Mesendoderm (in vitro differentiated cells): ENCODE measurements at regions not wholly inside any gene's neighbourhood (a gene's known extent, or its start where the extent isn't known, plus 50 kb on each side); places are given as distances from the start of the nearest gene placed in this dataset.

ENCODE experiments used
- DNase-seq: peaks from one replicate; pipeline ENCODE4 v3.0.0; 2013
- H2AK5ac ChIP-seq: 2 replicates; pipeline ENCODE4 v1.6.1; 2013; ENCODE audit warnings: low read length, inconsistent platforms
- H2BK120ac ChIP-seq: 2 replicates; pipeline ENCODE4 v1.6.1; 2013; ENCODE audit warnings: low read depth, mild to moderate bottlenecking, low read length, moderate library complexity, mixed read lengths
- H2BK15ac ChIP-seq: replicated peaks from 2 replicates; pipeline ENCODE4 v1.6.1; 2013; ENCODE audit warnings: low read depth, mild to moderate bottlenecking, moderate library complexity
- H2BK5ac ChIP-seq: 2 replicates; pipeline ENCODE4 v1.6.1; 2013; ENCODE audit warnings: low read length, inconsistent platforms
- H3K18ac ChIP-seq: 2 replicates; pipeline ENCODE4 v1.6.1; 2013; ENCODE audit warnings: mild to moderate bottlenecking, low read length, mixed read lengths
- H3K23ac ChIP-seq: one replicate; pipeline ENCODE4 v1.6.1; 2013; ENCODE audit warnings: low read length
- H3K27ac ChIP-seq: 2 replicates; pipeline ENCODE4 v1.5.1; 2013; ENCODE audit warnings: low read depth, mild to moderate bottlenecking, inconsistent platforms, low read length, moderate library complexity
- H3K27me3 ChIP-seq: 2 replicates; pipeline ENCODE4 v1.6.1; 2013; ENCODE audit warnings: low read length, control low read depth, mild to moderate bottlenecking, inconsistent platforms; ENCODE audit not compliant: insufficient read depth, poor library complexity
- H3K36me3 ChIP-seq: 2 replicates; pipeline ENCODE4 v1.6.1; 2013; ENCODE audit warnings: low read length, inconsistent platforms; ENCODE audit not compliant: control insufficient read depth, insufficient read depth
- H3K4ac ChIP-seq: one replicate; pipeline ENCODE4 v1.6.1; 2013; ENCODE audit warnings: low read depth, mild to moderate bottlenecking, low read length, moderate library complexity
- H3K4me1 ChIP-seq: 2 replicates; pipeline ENCODE4 v1.6.1; 2013; ENCODE audit warnings: low read depth, low read length, inconsistent platforms; ENCODE audit not compliant: control insufficient read depth
- H3K4me2 ChIP-seq: 2 replicates; pipeline ENCODE4 v1.6.1; 2013; ENCODE audit warnings: low read length
- H3K4me3 ChIP-seq: 2 replicates; pipeline ENCODE4 v1.5.1; 2013; ENCODE audit warnings: mild to moderate bottlenecking, low read length
- H3K56ac ChIP-seq: one replicate; pipeline ENCODE4 v1.6.1; 2013; ENCODE audit warnings: low read length
- H3K79me1 ChIP-seq: 2 replicates; pipeline ENCODE4 v1.6.1; 2013; ENCODE audit warnings: low read length, inconsistent platforms
- H3K79me2 ChIP-seq: 2 replicates; pipeline ENCODE4 v1.6.1; 2013; ENCODE audit warnings: mild to moderate bottlenecking, low read length; ENCODE audit not compliant: control insufficient read depth, insufficient read depth
- H3K9ac ChIP-seq: 2 replicates; pipeline ENCODE4 v1.6.1; 2013; ENCODE audit warnings: low read length, inconsistent platforms
- H4K5ac ChIP-seq: one replicate; pipeline ENCODE4 v1.6.1; 2013; ENCODE audit warnings: low read length
- H4K8ac ChIP-seq: one replicate; pipeline ENCODE4 v1.6.1; 2013; ENCODE audit warnings: low read depth, mild to moderate bottlenecking, control low read depth, low read length, moderate library complexity
- WGBS: extraction: QIAGEN DNeasy Blood & Tissue Kit; methylation state at CpG from one replicate; pipeline ENCODE4 v1.1.7; 2013; ENCODE audit warnings: low lambda C conversion rate, missing lambda C conversion rate; ENCODE audit not compliant: insufficient coverage; ENCODE audit errors: extremely low coverage; 5-methylcytosine and 5-hydroxymethylcytosine counted together

- no peak overlapping the region for H3K4me2 ChIP-seq
- H3K4me1 ChIP-seq = no peaks in the 10 kb centered on the region
- H3K9ac ChIP-seq = no peak overlapping the region
- H3K36me3 ChIP-seq = no peaks in the 10 kb centered on the region
- H3K23ac ChIP-seq = no peak overlapping the region
- no peak overlapping the region for H3K18ac ChIP-seq
- no peak overlapping the region for H4K5ac ChIP-seq
- H3K79me1 ChIP-seq = no peaks in the 10 kb centered on the region
- H2AK5ac ChIP-seq = no peak overlapping the region
- H4K8ac ChIP-seq = no peak overlapping the region
- H3K79me2 ChIP-seq = no peaks in the 10 kb centered on the region
- no peak overlapping the region for H2BK120ac ChIP-seq
- no peak overlapping the region for H3K4ac ChIP-seq
- no peak for DNase-seq
- no peak overlapping the region for H3K4me3 ChIP-seq
- no peak overlapping the region for H3K27ac ChIP-seq
- no peak overlapping the region for H2BK5ac ChIP-seq
- no peaks in the 10 kb centered on the region for H3K27me3 ChIP-seq
- H2BK15ac ChIP-seq = no peak overlapping the region
- H3K56ac ChIP-seq = no peak overlapping the region
- no CpG with 5 or more reads among the region's 24 CpGs for WGBS
Measured at GRCh38 chr2:125479143-125479636, 1176.8 kb upstream of the GYPC start.

- H3K23ac ChIP-seq = no peak overlapping the region
- no peak overlapping the region for H3K18ac ChIP-seq
- H2BK5ac ChIP-seq = no peak overlapping the region
- no peak overlapping the region for H3K27ac ChIP-seq
- H3K36me3 ChIP-seq = no peaks in the 10 kb centered on the region
- DNase-seq = no peak
- H3K4me1 ChIP-seq = no peaks in the 10 kb centered on the region
- H3K79me1 ChIP-seq = no peaks in the 10 kb centered on the region
- WGBS = no CpG with 5 or more reads among the region's 4 CpGs
- no peaks in the 10 kb centered on the region for H3K27me3 ChIP-seq
- H3K4ac ChIP-seq = no peak overlapping the region
- H3K4me3 ChIP-seq = no peak overlapping the region
- H3K56ac ChIP-seq = no peak overlapping the region
- H4K8ac ChIP-seq = no peak overlapping the region
- H3K79me2 ChIP-seq = no peaks in the 10 kb centered on the region
- H4K5ac ChIP-seq = no peak overlapping the region
- no peak overlapping the region for H2AK5ac ChIP-seq
- H3K9ac ChIP-seq = no peak overlapping the region
- H2BK120ac ChIP-seq = no peak overlapping the region
- H3K4me2 ChIP-seq = no peak overlapping the region
- no peak overlapping the region for H2BK15ac ChIP-seq
Measured at GRCh38 chr2:125490308-125490707, 1165.7 kb upstream of the GYPC start.

- Histone ChIP-seq H3K18ac (no peak overlapping the region), H3K9ac (no peak overlapping the region), H3K79me1 (no peaks in the 10 kb centered on the region), H4K8ac (no peak overlapping the region), H3K79me2 (no peaks in the 10 kb centered on the region), H2BK5ac (no peak overlapping the region), H3K4me3 (no peak overlapping the region), H2AK5ac (no peak overlapping the region), H4K5ac (no peak overlapping the region), H3K4me1 (no peaks in the 10 kb centered on the region), H3K36me3 (no peaks in the 10 kb centered on the region), H3K27ac (no peak overlapping the region), H3K23ac (no peak overlapping the region), H2BK120ac (no peak overlapping the region), H3K4ac (no peak overlapping the region), H3K56ac (no peak overlapping the region), H3K27me3 (no peaks in the 10 kb centered on the region), H2BK15ac (no peak overlapping the region), H3K4me2 (no peak overlapping the region)
- no CpG with 5 or more reads among the region's 3 CpGs for WGBS
- no peak for DNase-seq
Measured at GRCh38 chr2:125491663-125492062, 1164.3 kb upstream of the GYPC start.

- Histone ChIP-seq H3K4me2 (no peak overlapping the region), H3K9ac (no peak overlapping the region), H4K5ac (no peak overlapping the region), H3K23ac (no peak overlapping the region), H3K36me3 (no peaks in the 10 kb centered on the region), H3K56ac (no peak overlapping the region), H3K27me3 (no peaks in the 10 kb centered on the region), H3K79me1 (no peaks in the 10 kb centered on the region), H3K18ac (no peak overlapping the region), H2AK5ac (no peak overlapping the region), H3K4me3 (no peak overlapping the region), H3K4ac (no peak overlapping the region), H2BK120ac (no peak overlapping the region), H3K79me2 (no peaks in the 10 kb centered on the region), H3K27ac (no peak overlapping the region), H3K4me1 (no peaks in the 10 kb centered on the region), H2BK5ac (no peak overlapping the region), H4K8ac (no peak overlapping the region), H2BK15ac (no peak overlapping the region)
- no CpG with 5 or more reads among the region's 1 CpG for WGBS
- DNase-seq = no peak
Measured at GRCh38 chr2:125512313-125512712, 1143.6 kb upstream of the GYPC start.

GRCh38 chr2:125516496-125517109 is 1139.4 kb upstream of the GYPC start:
- Histone ChIP-seq H3K27ac (no peak overlapping the region), H2AK5ac (no peak overlapping the region), H3K79me2 (no peaks in the 10 kb centered on the region), H3K9ac (no peak overlapping the region), H4K5ac (no peak overlapping the region), H3K18ac (no peak overlapping the region), H4K8ac (no peak overlapping the region), H3K23ac (no peak overlapping the region), H3K4ac (no peak overlapping the region), H3K56ac (no peak overlapping the region), H3K4me2 (no peak overlapping the region), H3K4me3 (no peak overlapping the region), H3K36me3 (no peaks in the 10 kb centered on the region), H3K79me1 (no peaks in the 10 kb centered on the region), H2BK15ac (no peak overlapping the region), H3K4me1 (no peaks in the 10 kb centered on the region), H2BK5ac (no peak overlapping the region), H3K27me3 (no peaks in the 10 kb centered on the region), H2BK120ac (no peak overlapping the region)
- DNase-seq = peak; percentile 74
- WGBS = no CpG with 5 or more reads among the region's 3 CpGs

- H4K8ac ChIP-seq = no peak overlapping the region
- no peak overlapping the region for H3K27ac ChIP-seq
- no peak overlapping the region for H2BK120ac ChIP-seq
- no peaks in the 10 kb centered on the region for H3K27me3 ChIP-seq
- H3K4me3 ChIP-seq = no peak overlapping the region
- no peak overlapping the region for H2BK5ac ChIP-seq
- H3K56ac ChIP-seq = no peak overlapping the region
- H3K79me1 ChIP-seq = no peaks in the 10 kb centered on the region
- no peak overlapping the region for H3K9ac ChIP-seq
- H3K4me2 ChIP-seq = no peak overlapping the region
- no peaks in the 10 kb centered on the region for H3K36me3 ChIP-seq
- no peak overlapping the region for H4K5ac ChIP-seq
- H3K18ac ChIP-seq = no peak overlapping the region
- H2AK5ac ChIP-seq = no peak overlapping the region
- no peak overlapping the region for H3K23ac ChIP-seq
- H3K4ac ChIP-seq = no peak overlapping the region
- H2BK15ac ChIP-seq = no peak overlapping the region
- no peaks in the 10 kb centered on the region for H3K4me1 ChIP-seq
- no CpG with 5 or more reads among the region's 5 CpGs for WGBS
- no peaks in the 10 kb centered on the region for H3K79me2 ChIP-seq
- DNase-seq = peak; percentile 71
Measured at GRCh38 chr2:125526093-125526492, 1129.9 kb upstream of the GYPC start.
